Mammary epithelial cell (primary cell): ENCODE measurements at regions not wholly inside any gene's neighbourhood (a gene's known extent, or its start where the extent isn't known, plus 50 kb on each side); places are given as distances from the start of the nearest gene placed in this dataset.

Experiments
- EZH2 ChIP-seq: IDR thresholded peaks from 2 replicates; pipeline ENCODE4 v1.6.1; 2012; ENCODE audit warnings: low read length, inconsistent platforms, borderline replicate concordance
- TF ChIP-seq, protein P1 (sequence below), 2 donors: IDR thresholded peaks in 1 of 2; conservative IDR thresholded peaks in 1 of 2; 2 replicates each; pipeline ENCODE4 v1.5.1; 2011 to 2012; ENCODE audit warnings: inconsistent platforms in 2 of 2, low read length in 2 of 2, mild to moderate bottlenecking in 2 of 2, control low read depth in 1 of 2, low read depth in 1 of 2; ENCODE audit not compliant: insufficient read depth in 1 of 2; ENCODE audit errors: extremely low read depth in 1 of 2

DNA sequence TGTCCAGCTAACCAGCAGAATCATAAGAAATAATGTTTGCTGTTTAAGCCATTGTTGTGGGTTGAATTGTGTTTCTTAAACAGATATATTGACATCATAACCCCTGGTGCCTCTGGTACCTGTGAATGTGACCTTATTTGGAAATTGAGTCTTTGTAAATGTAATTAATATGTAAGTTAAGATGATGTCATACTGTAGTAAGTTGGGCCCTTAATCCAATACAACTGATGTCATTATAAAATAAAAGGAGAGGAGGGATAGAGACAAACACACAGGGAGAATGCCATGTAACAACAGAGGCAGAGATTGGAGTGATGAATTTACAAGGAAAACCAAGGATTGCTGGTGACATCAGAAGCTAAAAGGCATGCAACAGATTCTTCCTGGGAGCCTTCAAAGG is 141.4 kb downstream of the ZIC3 start:
- TF ChIP-seq, protein P1, sequence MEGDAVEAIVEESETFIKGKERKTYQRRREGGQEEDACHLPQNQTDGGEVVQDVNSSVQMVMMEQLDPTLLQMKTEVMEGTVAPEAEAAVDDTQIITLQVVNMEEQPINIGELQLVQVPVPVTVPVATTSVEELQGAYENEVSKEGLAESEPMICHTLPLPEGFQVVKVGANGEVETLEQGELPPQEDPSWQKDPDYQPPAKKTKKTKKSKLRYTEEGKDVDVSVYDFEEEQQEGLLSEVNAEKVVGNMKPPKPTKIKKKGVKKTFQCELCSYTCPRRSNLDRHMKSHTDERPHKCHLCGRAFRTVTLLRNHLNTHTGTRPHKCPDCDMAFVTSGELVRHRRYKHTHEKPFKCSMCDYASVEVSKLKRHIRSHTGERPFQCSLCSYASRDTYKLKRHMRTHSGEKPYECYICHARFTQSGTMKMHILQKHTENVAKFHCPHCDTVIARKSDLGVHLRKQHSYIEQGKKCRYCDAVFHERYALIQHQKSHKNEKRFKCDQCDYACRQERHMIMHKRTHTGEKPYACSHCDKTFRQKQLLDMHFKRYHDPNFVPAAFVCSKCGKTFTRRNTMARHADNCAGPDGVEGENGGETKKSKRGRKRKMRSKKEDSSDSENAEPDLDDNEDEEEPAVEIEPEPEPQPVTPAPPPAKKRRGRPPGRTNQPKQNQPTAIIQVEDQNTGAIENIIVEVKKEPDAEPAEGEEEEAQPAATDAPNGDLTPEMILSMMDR (conservative IDR thresholded peaks at IDR 0.05 in 1 of 2, IDR thresholded peaks at IDR 0.05 in 1 of 2; ENCODE audit: extremely low read depth in 1 of 2, insufficient read depth in 1 of 2, low read depth in 1 of 2, low read length in 2 of 2), result no peak
- TF ChIP-seq EZH2, result no peak
